HFF-Myc (cell line): ENCODE measurements at regions not wholly inside any gene's neighbourhood (a gene's known extent, or its start where the extent isn't known, plus 50 kb on each side); places are given as distances from the start of the nearest gene placed in this dataset.

ENCODE experiments used
- DNase-seq: peaks from one replicate; pipeline ENCODE4 v3.0.0-alpha.2; 2011; ENCODE audit warnings: low read depth; ENCODE audit errors: extremely low read depth
- H3K4me3 ChIP-seq: replicated peaks from 2 replicates; pipeline ENCODE4 v1.5.1; 2011; ENCODE audit warnings: low read depth, mild to moderate bottlenecking, control low read depth, low read length
- TF ChIP-seq, protein P1 (sequence below): IDR thresholded peaks from 2 replicates; pipeline ENCODE4 v1.5.1; 2012; ENCODE audit warnings: mild to moderate bottlenecking, low read depth, low read length, control low read depth; ENCODE audit errors: missing control alignments

DNA sequence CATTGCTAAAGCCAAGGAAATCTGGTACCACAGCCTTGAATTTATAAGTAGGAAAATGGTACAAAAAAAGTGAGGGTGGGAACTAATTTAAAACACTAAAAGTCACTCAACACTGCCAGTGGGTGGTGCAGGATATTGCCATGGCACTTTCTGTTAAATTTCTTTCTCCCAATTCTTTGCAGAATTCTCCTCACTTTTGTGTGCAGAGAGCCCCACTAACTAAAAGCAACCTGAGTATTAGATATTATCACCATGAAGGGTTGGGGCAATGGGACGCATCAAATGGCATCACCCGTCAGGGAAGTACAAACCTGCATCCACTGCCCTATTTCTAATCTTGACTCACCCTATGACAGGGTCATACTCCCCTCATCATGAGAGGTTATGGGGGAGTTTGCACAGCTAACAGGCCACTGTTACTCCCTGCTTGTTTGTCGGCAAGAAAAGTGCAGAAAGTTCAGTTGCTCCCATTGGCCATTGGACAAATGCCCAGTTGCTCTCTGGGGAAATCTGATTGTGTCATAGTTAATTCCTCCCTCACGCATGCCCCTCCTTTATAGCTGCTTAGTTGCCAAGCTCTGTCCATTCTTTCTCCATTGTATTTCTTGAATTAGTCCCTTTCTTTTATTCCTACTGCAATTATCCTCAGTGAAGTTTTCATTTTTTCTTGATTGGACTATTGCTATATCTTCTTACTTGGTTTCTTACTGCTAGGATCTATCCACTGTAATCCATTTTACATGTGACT lies 93.8 kb upstream of the BLID start:
- TF ChIP-seq, protein P1, sequence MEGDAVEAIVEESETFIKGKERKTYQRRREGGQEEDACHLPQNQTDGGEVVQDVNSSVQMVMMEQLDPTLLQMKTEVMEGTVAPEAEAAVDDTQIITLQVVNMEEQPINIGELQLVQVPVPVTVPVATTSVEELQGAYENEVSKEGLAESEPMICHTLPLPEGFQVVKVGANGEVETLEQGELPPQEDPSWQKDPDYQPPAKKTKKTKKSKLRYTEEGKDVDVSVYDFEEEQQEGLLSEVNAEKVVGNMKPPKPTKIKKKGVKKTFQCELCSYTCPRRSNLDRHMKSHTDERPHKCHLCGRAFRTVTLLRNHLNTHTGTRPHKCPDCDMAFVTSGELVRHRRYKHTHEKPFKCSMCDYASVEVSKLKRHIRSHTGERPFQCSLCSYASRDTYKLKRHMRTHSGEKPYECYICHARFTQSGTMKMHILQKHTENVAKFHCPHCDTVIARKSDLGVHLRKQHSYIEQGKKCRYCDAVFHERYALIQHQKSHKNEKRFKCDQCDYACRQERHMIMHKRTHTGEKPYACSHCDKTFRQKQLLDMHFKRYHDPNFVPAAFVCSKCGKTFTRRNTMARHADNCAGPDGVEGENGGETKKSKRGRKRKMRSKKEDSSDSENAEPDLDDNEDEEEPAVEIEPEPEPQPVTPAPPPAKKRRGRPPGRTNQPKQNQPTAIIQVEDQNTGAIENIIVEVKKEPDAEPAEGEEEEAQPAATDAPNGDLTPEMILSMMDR = no peak
- no peak overlapping the region for H3K4me3 ChIP-seq
- DNase-seq = no peak

DNA sequence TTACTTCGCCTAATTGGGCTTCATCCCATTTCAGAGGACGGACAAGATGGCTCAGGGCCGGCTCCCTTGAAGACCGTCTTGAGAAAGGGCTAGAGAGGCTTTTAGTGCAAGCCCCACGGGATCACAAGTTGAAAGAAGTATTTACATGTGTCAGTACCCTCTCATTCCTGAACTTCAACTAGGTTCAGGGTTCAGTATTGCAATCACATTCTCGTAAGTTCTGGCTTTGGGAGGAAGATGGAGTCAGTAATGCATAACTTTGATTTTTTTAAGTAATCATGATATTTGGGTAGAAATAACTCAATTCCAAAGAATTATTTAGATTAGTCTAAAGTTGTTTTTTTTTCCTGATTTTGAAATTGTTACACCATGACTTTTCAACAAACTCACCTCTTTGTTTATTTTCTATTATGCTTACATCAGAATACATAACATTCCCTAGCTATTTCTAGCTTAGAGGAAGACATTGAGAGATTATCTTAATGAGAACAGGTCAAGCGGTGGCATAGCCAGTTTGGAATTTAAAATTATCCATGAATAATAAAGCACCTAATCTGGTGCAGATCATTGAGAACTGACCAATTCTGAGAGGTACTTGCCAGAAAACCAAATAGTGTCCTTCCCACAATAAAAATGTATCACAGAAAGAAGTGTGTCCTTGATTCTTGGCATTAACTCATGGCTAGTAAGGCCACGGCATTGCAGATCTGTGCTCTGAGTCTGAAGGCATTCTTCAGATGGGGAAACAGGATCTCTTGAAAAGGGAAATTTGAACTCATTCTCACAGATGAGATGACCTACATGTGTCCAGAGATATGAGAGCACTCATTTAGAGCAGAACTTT lies 92.1 kb upstream of the BLID start:
- DNase-seq = no peak
- no peak overlapping the region for H3K4me3 ChIP-seq
- TF ChIP-seq, protein P1 = no peak

GRCh38 chr11:122207505-122207904 lies 91.5 kb upstream of the BLID start:
- no peak overlapping the region for H3K4me3 ChIP-seq
- TF ChIP-seq, protein P1 = no peak
- DNase-seq = no peak

DNA sequence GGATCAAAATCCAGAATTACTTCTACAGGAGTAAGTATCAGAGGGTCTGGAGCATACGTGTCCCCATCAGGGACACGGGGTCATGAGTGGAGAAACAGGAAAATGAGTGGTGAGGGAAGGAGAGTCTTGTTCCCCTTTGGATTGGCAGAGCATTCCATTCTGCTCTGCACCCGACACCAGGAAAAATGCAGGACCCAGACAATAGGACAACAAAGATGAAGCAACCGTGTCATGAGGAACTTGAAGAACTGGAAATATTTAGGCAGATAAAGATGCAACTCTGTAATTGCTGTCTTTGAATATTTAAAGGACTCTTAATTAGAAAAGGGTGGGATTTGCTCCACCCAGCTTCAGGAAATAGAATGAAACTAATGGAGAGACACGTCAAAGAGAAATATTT lies 89.0 kb upstream of the BLID start:
- TF ChIP-seq, protein P1 = no peak
- DNase-seq = no peak
- no peak overlapping the region for H3K4me3 ChIP-seq

- TF ChIP-seq, protein P1 = no peak
- no peak for DNase-seq
- H3K4me3 ChIP-seq = no peak overlapping the region
Measured at GRCh38 chr11:122204206-122204605, 88.2 kb upstream of the BLID start.

GRCh38 chr11:122202951-122203456 lies 87.0 kb upstream of the BLID start:
- TF ChIP-seq, protein P1 = peak; percentile 98
- peak overlapping the region; percentile 47 for H3K4me3 ChIP-seq

More at GRCh38 chr11:122202951-122203456, 87.0 kb upstream of the BLID start:
- no peak for DNase-seq
